Esophagus squamous epithelium (tissue), 4 donors: ENCODE measurements at regions not wholly inside any gene's neighbourhood (a gene's known extent, or its start where the extent isn't known, plus 50 kb on each side); places are given as distances from the start of the nearest gene placed in this dataset.

Experiments used
- POLR2A ChIP-seq, 4 donors: fragments of 450-650 bp; IDR thresholded peaks; one replicate each; pipeline ENCODE4 v1.6.1; 2017; ENCODE audit warnings: antibody characterized with exemption in 4 of 4, mild to moderate bottlenecking in 4 of 4, moderate library complexity in 3 of 4
- TF ChIP-seq, protein P1 (sequence below), 6 experiments: fragments of 450-650 bp in 4 of 6; fragments of 200-600 bp in 2 of 6; sonication (generic) in 2 of 6; IDR thresholded peaks; one replicate each; pipeline ENCODE4 v1.5.1; 2016 to 2019; ENCODE audit warnings: antibody characterized with exemption in 6 of 6, mild to moderate bottlenecking in 4 of 6, moderate library complexity in 4 of 6

DNA sequence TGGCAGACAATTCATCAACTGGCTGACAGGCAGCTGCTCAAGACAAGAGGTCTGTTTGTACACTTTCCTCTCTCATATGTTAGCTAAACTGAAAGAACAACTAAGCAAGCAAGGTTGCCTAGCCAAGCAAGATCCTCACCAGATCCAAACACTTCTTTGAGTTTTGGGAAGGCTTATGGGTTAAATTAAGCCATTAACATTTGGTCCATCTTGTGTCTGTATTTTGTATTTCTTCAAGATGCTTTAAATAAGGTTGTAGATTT is 170.4 kb upstream of the RAI14 start:
- TF ChIP-seq POLR2A (IDR thresholded peaks at IDR 0.05), result no peak
- TF ChIP-seq, protein P1, sequence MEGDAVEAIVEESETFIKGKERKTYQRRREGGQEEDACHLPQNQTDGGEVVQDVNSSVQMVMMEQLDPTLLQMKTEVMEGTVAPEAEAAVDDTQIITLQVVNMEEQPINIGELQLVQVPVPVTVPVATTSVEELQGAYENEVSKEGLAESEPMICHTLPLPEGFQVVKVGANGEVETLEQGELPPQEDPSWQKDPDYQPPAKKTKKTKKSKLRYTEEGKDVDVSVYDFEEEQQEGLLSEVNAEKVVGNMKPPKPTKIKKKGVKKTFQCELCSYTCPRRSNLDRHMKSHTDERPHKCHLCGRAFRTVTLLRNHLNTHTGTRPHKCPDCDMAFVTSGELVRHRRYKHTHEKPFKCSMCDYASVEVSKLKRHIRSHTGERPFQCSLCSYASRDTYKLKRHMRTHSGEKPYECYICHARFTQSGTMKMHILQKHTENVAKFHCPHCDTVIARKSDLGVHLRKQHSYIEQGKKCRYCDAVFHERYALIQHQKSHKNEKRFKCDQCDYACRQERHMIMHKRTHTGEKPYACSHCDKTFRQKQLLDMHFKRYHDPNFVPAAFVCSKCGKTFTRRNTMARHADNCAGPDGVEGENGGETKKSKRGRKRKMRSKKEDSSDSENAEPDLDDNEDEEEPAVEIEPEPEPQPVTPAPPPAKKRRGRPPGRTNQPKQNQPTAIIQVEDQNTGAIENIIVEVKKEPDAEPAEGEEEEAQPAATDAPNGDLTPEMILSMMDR (IDR thresholded peaks at IDR 0.05), result no peak
